ENCODE measurements at regions not wholly inside any gene's neighbourhood (a gene's known extent, or its start where the extent isn't known, plus 50 kb on each side); places are given as distances from the start of the nearest gene placed in this dataset.

GRCh38 chr20:11772226-11772730, 145.4 kb upstream of the BTBD3 start:
- DNase-seq, result no peak

- DNase-seq, result no peak
These were observed 141.0 kb upstream of the BTBD3 start for GRCh38 chr20:11776687-11777086.

GRCh38 chr20:11777387-11778205, 140.1 kb upstream of the BTBD3 start:
- DNase-seq, result no peak

DNA sequence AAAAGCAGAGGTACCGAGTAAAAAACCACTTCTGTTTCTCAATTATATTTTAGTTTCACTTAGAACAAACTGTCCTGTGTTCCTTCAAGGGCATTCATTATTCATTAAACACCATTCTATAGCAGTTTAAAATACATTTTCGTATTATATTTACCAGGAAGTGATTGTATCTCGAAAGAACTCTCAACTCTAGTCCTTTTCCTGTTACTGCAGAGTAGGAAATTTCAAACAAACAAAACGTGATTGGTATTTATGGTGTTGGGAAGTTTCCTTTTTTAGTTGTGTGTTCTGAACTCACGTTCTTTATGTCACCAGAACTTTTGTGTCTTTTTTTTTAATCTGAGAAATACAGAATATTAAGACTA, 139.5 kb upstream of the BTBD3 start:
- DNase-seq, result no peak

DNA sequence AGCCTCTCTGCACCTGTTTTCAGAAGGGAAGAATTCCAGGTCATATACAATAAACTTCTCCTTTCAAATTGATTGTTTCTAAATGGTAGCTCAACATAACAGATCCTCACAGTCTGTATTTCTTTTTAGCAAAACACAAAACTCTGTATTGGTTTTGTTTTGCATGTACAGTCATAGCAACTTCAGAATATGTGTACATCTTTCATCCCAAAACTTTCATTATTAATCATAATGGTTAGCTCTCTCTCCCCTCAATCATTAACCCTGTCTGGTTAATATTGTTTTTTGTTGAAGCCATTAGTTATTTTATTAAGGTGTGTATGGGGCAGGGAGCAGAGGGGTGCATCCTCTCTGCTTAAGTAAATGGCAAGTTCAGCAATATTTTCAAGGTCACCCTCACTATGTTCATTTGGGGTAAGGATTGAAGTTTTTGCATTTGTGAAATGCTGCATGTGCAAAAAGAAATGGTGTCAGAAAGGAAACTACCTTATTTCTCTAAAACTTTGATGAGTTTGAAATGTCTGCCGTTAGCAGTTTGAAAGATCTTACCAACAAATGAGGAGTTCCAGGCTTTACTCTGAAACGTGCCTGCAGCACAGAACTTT, 136.8 kb upstream of the BTBD3 start:
- DNase-seq, result no peak

GRCh38 chr20:11783102-11783850, 134.4 kb upstream of the BTBD3 start:
- no peak for DNase-seq

- DNase-seq, result no peak
These were observed 131.7 kb upstream of the BTBD3 start for GRCh38 chr20:11785885-11786507.

GRCh38 chr20:11790046-11790445, 127.6 kb upstream of the BTBD3 start:
- DNase-seq, result no peak

- no peak for DNase-seq
These were observed 126.4 kb upstream of the BTBD3 start for GRCh38 chr20:11791316-11791715.

- DNase-seq, result no peak
These were observed 125.7 kb upstream of the BTBD3 start for GRCh38 chr20:11791835-11792567.

- no peak for DNase-seq
These were observed 125.1 kb upstream of the BTBD3 start for GRCh38 chr20:11792568-11792953.

GRCh38 chr20:11794525-11794924, 123.2 kb upstream of the BTBD3 start:
- DNase-seq, result no peak

- DNase-seq, result no peak
These were observed 122.5 kb upstream of the BTBD3 start for GRCh38 chr20:11795071-11795615.

DNA sequence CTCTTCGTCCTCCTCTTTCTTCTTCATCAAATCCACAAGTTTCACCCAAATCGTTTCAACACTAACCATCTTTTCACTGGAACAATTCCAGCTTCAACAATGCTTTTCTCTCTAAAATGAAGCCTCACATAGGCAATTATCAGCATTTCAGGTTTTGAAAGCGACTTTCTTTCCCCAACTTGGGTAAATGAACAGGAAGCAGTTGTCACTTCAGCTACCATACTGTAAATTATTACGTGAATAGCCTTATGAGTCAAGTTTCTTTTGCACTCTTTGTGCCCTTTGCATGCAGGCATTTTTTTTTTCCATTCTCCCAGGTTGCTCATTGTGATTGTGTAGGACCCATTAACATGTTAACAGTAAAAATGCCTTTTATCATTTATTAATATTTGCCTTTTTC, 121.7 kb upstream of the BTBD3 start:
- no peak for DNase-seq

DNA sequence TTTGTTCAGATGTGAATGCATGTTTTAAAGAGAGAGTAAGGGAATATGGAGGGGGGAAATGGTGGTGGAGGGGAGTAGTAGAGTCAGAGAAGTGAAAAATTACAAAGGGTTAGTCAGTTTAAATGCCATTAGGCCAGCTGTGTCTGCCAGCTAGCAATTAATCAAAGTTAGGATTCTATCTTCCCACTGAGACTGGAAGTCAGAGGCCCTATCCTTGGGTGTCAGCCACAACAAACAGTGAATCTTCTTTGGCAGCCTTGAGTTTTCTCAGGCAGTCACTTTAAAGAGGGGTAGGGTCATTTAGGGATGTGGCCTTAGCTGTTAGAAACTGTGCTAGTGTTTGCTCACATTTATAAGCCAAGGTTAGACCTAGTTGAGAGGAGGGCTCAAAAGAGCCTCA, 120.5 kb upstream of the BTBD3 start:
- DNase-seq, result no peak

- DNase-seq, result no peak
These were observed 118.4 kb upstream of the BTBD3 start for GRCh38 chr20:11799281-11799684.

DNA sequence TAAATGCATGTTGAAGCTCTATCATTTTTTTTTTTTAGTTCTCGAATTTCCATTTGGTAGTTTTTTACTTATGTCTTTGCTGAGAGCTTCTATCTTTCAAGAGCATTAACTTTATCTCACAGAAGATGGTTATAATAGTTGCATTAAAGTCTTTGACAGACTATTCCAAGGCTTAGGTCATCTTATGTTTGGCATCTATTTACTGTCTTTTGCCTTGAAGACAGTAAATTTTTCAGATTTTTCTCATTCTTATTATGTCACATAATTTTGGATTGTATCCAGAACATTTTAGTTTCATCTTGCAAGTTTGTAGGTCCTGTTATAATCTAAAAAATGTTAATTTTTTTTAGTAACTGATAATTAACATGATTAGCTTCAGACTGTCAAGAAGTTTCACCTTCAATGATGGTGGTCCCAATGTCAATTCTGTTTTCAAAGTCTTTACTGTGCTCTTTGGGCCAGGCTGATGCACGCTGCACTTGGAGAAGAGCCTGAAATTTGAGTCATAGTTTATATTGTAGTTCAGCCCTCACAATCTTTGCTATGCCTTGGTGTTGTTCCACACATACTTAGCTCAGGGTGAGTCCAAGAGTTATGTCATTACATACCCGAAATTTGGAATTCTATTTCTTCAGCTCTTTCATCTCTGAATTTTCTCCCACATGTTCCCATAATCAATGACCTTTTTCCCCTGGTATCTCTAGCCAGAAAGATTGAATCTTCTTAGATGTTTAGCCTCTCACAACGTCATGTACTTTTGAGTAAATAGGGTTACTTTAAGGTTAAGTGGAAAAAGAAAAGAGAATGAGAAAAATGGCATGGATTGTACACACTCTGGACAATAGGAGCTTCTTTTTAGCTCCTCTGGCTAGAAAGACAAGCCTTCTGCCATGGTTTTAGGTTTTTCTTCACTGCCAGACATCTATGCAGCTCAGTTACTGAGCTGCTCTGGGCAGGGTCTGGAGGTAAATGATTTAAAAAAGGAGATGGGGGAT, 110.3 kb upstream of the BTBD3 start:
- no peak for DNase-seq

DNA sequence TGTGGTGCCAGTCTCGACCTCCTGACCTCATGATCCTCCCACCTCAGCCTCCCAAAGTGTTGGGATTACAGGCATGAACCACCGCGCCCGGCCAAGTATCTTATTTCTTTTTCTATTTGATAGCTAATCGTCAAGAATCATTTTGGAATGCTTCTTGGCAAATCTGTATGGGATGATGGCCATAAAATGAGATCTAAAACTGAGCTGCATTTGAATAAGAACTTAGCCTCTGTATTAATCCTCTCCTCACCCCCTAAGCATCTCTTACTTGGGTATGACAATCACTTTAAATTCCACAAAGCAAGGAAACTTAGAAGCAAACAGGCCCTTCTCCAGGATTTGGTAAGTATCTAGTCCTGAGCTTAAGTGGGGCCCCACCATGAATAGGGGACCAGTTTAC, 108.9 kb upstream of the BTBD3 start:
- DNase-seq, result no peak

GRCh38 chr20:11810311-11811083, 107.2 kb upstream of the BTBD3 start:
- no peak for DNase-seq
